GM18502 (cell line): ENCODE measurements at regions not wholly inside any gene's neighbourhood (a gene's known extent, or its start where the extent isn't known, plus 50 kb on each side); places are given as distances from the start of the nearest gene placed in this dataset.
"Not testable (repeated sequence)": the region's sequence is repeated elsewhere in the genome, so short reads cannot be mapped to it uniquely, and the experiment has no call there.

ENCODE experiments used
- ATAC-seq: cut with Tn5 transposase; IDR thresholded peaks from one replicate; pipeline ENCODE4 v1.9.1; 2021; ENCODE audit warnings: mild to moderate bottlenecking; ENCODE audit not compliant: unreplicated experiment, poor library complexity

GRCh38 chr17:15858082-15858481, 86.8 kb upstream of the ADORA2B start:
- ATAC-seq: peak; percentile 66

GRCh38 chr17:15860774-15861173, 84.2 kb upstream of the ADORA2B start:
- ATAC-seq: peak; percentile 67

- not testable (repeated sequence) for ATAC-seq
Observed at GRCh38 chr17:15864061-15864460, 80.9 kb upstream of the ADORA2B start.

- ATAC-seq: not testable (repeated sequence)
Observed at GRCh38 chr17:15864472-15864871, 80.5 kb upstream of the ADORA2B start.

GRCh38 chr17:15866015-15866414, 78.9 kb upstream of the ADORA2B start:
- not testable (repeated sequence) for ATAC-seq

- ATAC-seq: not testable (repeated sequence)
Observed at GRCh38 chr17:15867331-15867730, 77.6 kb upstream of the ADORA2B start.

GRCh38 chr17:15869868-15870267, 75.1 kb upstream of the ADORA2B start:
- not testable (repeated sequence) for ATAC-seq

GRCh38 chr17:15872677-15873076, 72.3 kb upstream of the ADORA2B start:
- not testable (repeated sequence) for ATAC-seq

GRCh38 chr17:15877882-15878500, 66.9 kb upstream of the ADORA2B start:
- not testable (repeated sequence) for ATAC-seq

GRCh38 chr17:15882058-15882720, 62.7 kb upstream of the ADORA2B start:
- ATAC-seq: no peak

GRCh38 chr17:15882777-15883176, 62.2 kb upstream of the ADORA2B start:
- ATAC-seq: no peak

- ATAC-seq: no peak
Observed at GRCh38 chr17:15883617-15884111, 61.3 kb upstream of the ADORA2B start.

GRCh38 chr17:15884731-15885130, 60.2 kb upstream of the ADORA2B start:
- ATAC-seq: no peak

GRCh38 chr17:15885770-15886169, 59.2 kb upstream of the ADORA2B start:
- no peak for ATAC-seq

GRCh38 chr17:15886221-15886620, 58.7 kb upstream of the ADORA2B start:
- no peak for ATAC-seq

GRCh38 chr17:15886804-15887203, 58.1 kb upstream of the ADORA2B start:
- ATAC-seq: no peak

GRCh38 chr17:15888436-15888835, 56.5 kb upstream of the ADORA2B start:
- no peak for ATAC-seq

GRCh38 chr17:15890279-15890892, 54.5 kb upstream of the ADORA2B start:
- ATAC-seq: no peak

- no peak for ATAC-seq
Observed at GRCh38 chr17:15891318-15891717, 53.6 kb upstream of the ADORA2B start.

- no peak for ATAC-seq
Observed at GRCh38 chr17:15892244-15892643, 52.7 kb upstream of the ADORA2B start.
